IMR-90 (cell line): ENCODE measurements at regions not wholly inside any gene's neighbourhood (a gene's known extent, or its start where the extent isn't known, plus 50 kb on each side); places are given as distances from the start of the nearest gene placed in this dataset.

Source experiments
- ATAC-seq: fragments of 200-7000 bp; cut with Tn5 transposase; 2 replicates; pipeline ENCODE4 v1.9.1; 2020; ENCODE audit warnings: low read depth, mild to moderate bottlenecking, moderate library complexity
- BruUV-seq: library from RNA; stranded (reverse); fragments of 400-500 nt; replicated peaks from 2 replicates; lab custom pipeline; 2021; lab: Mats Ljungman, UMichigan
- CTCF ChIA-PET: fragments of 300-600 bp; formaldehyde crosslinking; extraction: SDS; loops from one replicate; lab custom pipeline; 2021; ENCODE audit warnings: antibody characterized with exemption; lab: Yijun Ruan, JAX
- POLR2A ChIA-PET: fragments of 300-600 bp; sonication (Branson Sonifier 250); formaldehyde crosslinking; loops from one replicate; lab custom pipeline; 2022; ENCODE audit warnings: antibody characterized with exemption; ENCODE audit not compliant: unreplicated experiment; lab: Charles Lee
- DNase-seq: peaks from one replicate; pipeline ENCODE4 v3.0.0; 2013
- H2AFZ ChIP-seq: replicated peaks from 2 replicates; pipeline ENCODE3; 2013; ENCODE audit warnings: low read length, mild to moderate bottlenecking; ENCODE audit not compliant: poor library complexity
- H2AK5ac ChIP-seq: 2 replicates; pipeline ENCODE4 v1.6.1; 2013; ENCODE audit warnings: low read depth, low read length, inconsistent platforms
- H2AK9ac ChIP-seq: replicated peaks from 2 replicates; pipeline ENCODE3; 2013; ENCODE audit warnings: mild to moderate bottlenecking, low read depth, low read length, moderate library complexity; ENCODE audit not compliant: poor library complexity
- H2BK120ac ChIP-seq: 2 replicates; pipeline ENCODE4 v1.6.1; 2013; ENCODE audit warnings: low read depth, low read length, inconsistent platforms
- H2BK15ac ChIP-seq: 3 replicates; pipeline ENCODE4 v1.6.1; 2013; ENCODE audit warnings: low read depth, low read length, inconsistent platforms
- H2BK20ac ChIP-seq: 2 replicates; pipeline ENCODE4 v1.6.1; 2013; ENCODE audit warnings: low read depth, mild to moderate bottlenecking, inconsistent platforms, low read length, moderate library complexity
- H2BK5ac ChIP-seq: 2 replicates; pipeline ENCODE4 v1.6.1; 2013; ENCODE audit warnings: mild to moderate bottlenecking, low read depth, low read length, inconsistent platforms; ENCODE audit not compliant: poor library complexity, severe bottlenecking
- H3K14ac ChIP-seq: replicated peaks from 2 replicates; pipeline ENCODE4 v1.6.1; 2013; ENCODE audit warnings: low read depth, low read length, inconsistent platforms
- H3K18ac ChIP-seq: 2 replicates; pipeline ENCODE4 v1.6.1; 2013; ENCODE audit warnings: low read depth, low read length, control low read depth
- H3K23ac ChIP-seq: 2 replicates; pipeline ENCODE4 v1.6.1; 2013; ENCODE audit warnings: low read depth, low read length, inconsistent platforms
- H3K27ac ChIP-seq: 2 replicates; pipeline ENCODE4 v1.5.1; 2013; ENCODE audit warnings: mild to moderate bottlenecking, control low read depth, low read length; ENCODE audit not compliant: insufficient read depth
- H3K27me3 ChIP-seq: 2 replicates; pipeline ENCODE4 v1.6.1; 2013; ENCODE audit warnings: low read length; ENCODE audit not compliant: control insufficient read depth, insufficient read depth
- H3K36me3 ChIP-seq: 2 replicates; pipeline ENCODE4 v1.6.1; 2013; ENCODE audit warnings: low read length, mixed read lengths; ENCODE audit not compliant: control insufficient read depth, insufficient read depth
- H3K4ac ChIP-seq: 2 replicates; pipeline ENCODE4 v1.6.1; 2013; ENCODE audit warnings: low read depth, low read length, inconsistent platforms
- H3K4me1 ChIP-seq: 2 replicates; pipeline ENCODE4 v1.6.1; 2013; ENCODE audit warnings: low read length, mixed read lengths; ENCODE audit not compliant: control insufficient read depth, insufficient read depth
- H3K4me2 ChIP-seq: 2 replicates; pipeline ENCODE4 v1.6.1; 2013; ENCODE audit warnings: low read depth, mild to moderate bottlenecking, control low read depth, low read length, moderate library complexity
- H3K4me3 ChIP-seq: 2 replicates; pipeline ENCODE4 v1.5.1; 2013; ENCODE audit warnings: low read depth, mild to moderate bottlenecking, control low read depth, low read length, moderate library complexity; ENCODE audit not compliant: insufficient read depth
- H3K56ac ChIP-seq: 2 replicates; pipeline ENCODE4 v1.6.1; 2013; ENCODE audit warnings: low read length, inconsistent platforms; ENCODE audit not compliant: insufficient read depth; ENCODE audit errors: extremely low read depth
- H3K79me1 ChIP-seq, 2 experiments: 2 replicates each; pipeline ENCODE4 v1.6.1; 2013; ENCODE audit warnings: low read length in 2 of 2, inconsistent platforms in 1 of 2, low read depth in 1 of 2
- H3K9ac ChIP-seq: 2 replicates; pipeline ENCODE4 v1.6.1; 2013; ENCODE audit warnings: low read depth, low read length, control low read depth
- H3K9me1 ChIP-seq: 2 replicates; pipeline ENCODE4 v1.6.1; 2013; ENCODE audit warnings: low read length, inconsistent platforms; ENCODE audit not compliant: insufficient read depth
- H3K9me3 ChIP-seq: 2 replicates; pipeline ENCODE4 v1.6.1; 2013; ENCODE audit warnings: low read length; ENCODE audit not compliant: control insufficient read depth, insufficient read depth
- H4K20me1 ChIP-seq: 2 replicates; pipeline ENCODE4 v1.6.1; 2013; ENCODE audit warnings: low read length, inconsistent platforms; ENCODE audit not compliant: insufficient read depth
- H4K5ac ChIP-seq: 2 replicates; pipeline ENCODE4 v1.6.1; 2013; ENCODE audit warnings: mild to moderate bottlenecking, low read depth, low read length, control low read depth
- H4K8ac ChIP-seq, 2 experiments: 2 replicates each; pipeline ENCODE4 v1.6.1; 2013; ENCODE audit warnings: low read depth in 2 of 2, low read length in 2 of 2, control low read depth in 1 of 2, inconsistent platforms in 1 of 2
- H4K91ac ChIP-seq: 2 replicates; pipeline ENCODE4 v1.6.1; 2013; ENCODE audit warnings: low read depth, low read length, inconsistent platforms; ENCODE audit not compliant: insufficient read depth
- RCOR1 ChIP-seq: IDR thresholded peaks from 2 replicates; pipeline ENCODE4 v1.6.1; 2012; ENCODE audit warnings: mild to moderate bottlenecking, low read length, improper control_type of control experiment; ENCODE audit not compliant: insufficient replicate concordance
- RFX5 ChIP-seq: IDR thresholded peaks from 2 replicates; pipeline ENCODE4 v1.8.0; 2012; ENCODE audit warnings: low read depth, mild to moderate bottlenecking, low read length, moderate library complexity
- SMC3 ChIP-seq: fragments of 150-350 bp; IDR thresholded peaks from 2 replicates; pipeline ENCODE4 v1.6.1; 2016; ENCODE audit warnings: low read depth, mild to moderate bottlenecking, antibody characterized with exemption, low read length, moderate library complexity
- WGBS, 2 experiments: methylation state at CpG; one replicate each; pipeline versions ENCODE4 v1.1.5 to v1.1.7; 2013; ENCODE audit warnings: missing lambda C conversion rate in 2 of 2; ENCODE audit not compliant: insufficient read length in 1 of 2; ENCODE audit errors: extremely low coverage in 2 of 2; 5-methylcytosine and 5-hydroxymethylcytosine counted together
- dilution Hi-C: fragments of 300-500 bp; cut with HindIII; formaldehyde crosslinking; loops from one replicate; pipeline ENCODE4 v1.14.3; 2018; ENCODE audit warnings: low sequenced_read_pairs; ENCODE audit not compliant: unreplicated experiment
- in situ Hi-C: fragments of 300-500 bp; cut with MboI; formaldehyde crosslinking; loops from 3 replicates; pipeline ENCODE4 v1.14.3; 2019; ENCODE audit warnings: low sequenced_read_pairs, inconsistent platforms, mixed read lengths
- intact Hi-C: fragments of 100-400 bp; cut with micrococcal nuclease; formaldehyde crosslinking; loops from 2 replicates; pipeline ENCODE4 v1.10.0; 2022
- TF ChIP-seq, protein P1 (sequence below): fragments of 150-350 bp; IDR thresholded peaks from 2 replicates; pipeline ENCODE4 v1.6.1; 2016; ENCODE audit warnings: low read depth, mild to moderate bottlenecking, low read length, moderate library complexity, borderline replicate concordance

DNA sequence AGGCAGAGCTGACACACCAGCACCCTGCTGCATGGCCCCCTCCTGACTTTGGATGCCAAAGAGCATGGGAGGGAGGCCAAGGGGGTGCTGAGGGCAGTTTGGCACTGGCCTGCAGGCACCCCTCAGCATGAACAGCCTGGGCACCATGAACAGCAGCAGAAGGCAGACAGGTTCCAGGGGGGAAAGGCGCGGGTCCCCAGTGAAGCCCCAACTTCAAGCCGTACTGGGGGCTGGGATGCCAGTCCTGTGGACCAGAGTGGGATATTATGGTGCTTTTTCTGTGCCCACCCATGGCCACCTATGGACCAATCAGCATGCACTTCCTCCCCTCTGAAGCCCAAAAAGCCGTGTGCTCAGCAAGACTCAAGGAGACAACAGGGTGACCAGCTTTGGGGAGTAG, 389.9 kb downstream of the TEX13C start:
- Histone ChIP-seq H2BK15ac (no peak overlapping the region), H4K8ac (no peak overlapping the region), H3K9ac (no peak overlapping the region), H3K4me2 (no peak overlapping the region), H2BK20ac (no peak overlapping the region), H3K27ac (no peak overlapping the region), H3K14ac (no peak overlapping the region), H3K4ac (no peak overlapping the region), H3K79me1 (no peaks in the 10 kb centered on the region), H2AK5ac (no peak overlapping the region), H3K23ac (no peak overlapping the region), H3K4me1 (no peaks in the 10 kb centered on the region), H2BK5ac (no peak overlapping the region), H2AK9ac (no peak overlapping the region), H4K20me1 (no peaks in the 10 kb centered on the region), H3K4me3 (no peak overlapping the region), H2BK120ac (no peak overlapping the region), H4K91ac (no peak overlapping the region), H3K9me1 (no peaks in the 10 kb centered on the region), H2AFZ (no peak overlapping the region), H3K9me3 (peaks cover 3% of the 10 kb centered on the region; the same call in 1 of the 2 replicates), H3K56ac (no peak overlapping the region), H4K5ac (no peak overlapping the region), H3K18ac (no peak overlapping the region), H3K27me3 (no peaks in the 10 kb centered on the region), H3K36me3 (no peaks in the 10 kb centered on the region)
- CTCF ChIA-PET: no interaction called here
- no peak for DNase-seq
- in situ Hi-C loops: no loop called here
- TF ChIP-seq RFX5 (no peak), RCOR1 (no peak), SMC3 (no peak)
- TF ChIP-seq, protein P1, sequence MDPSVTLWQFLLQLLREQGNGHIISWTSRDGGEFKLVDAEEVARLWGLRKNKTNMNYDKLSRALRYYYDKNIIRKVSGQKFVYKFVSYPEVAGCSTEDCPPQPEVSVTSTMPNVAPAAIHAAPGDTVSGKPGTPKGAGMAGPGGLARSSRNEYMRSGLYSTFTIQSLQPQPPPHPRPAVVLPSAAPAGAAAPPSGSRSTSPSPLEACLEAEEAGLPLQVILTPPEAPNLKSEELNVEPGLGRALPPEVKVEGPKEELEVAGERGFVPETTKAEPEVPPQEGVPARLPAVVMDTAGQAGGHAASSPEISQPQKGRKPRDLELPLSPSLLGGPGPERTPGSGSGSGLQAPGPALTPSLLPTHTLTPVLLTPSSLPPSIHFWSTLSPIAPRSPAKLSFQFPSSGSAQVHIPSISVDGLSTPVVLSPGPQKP: no peak
- ATAC-seq: no peak
- intact Hi-C loops: no loop called here
- WGBS, 2 experiments: no CpG with 5 or more reads among the region's 4 CpGs
- dilution Hi-C loops: no loop called here
- BruUV-seq: no TSS peak
- POLR2A ChIA-PET: no interaction called here
